Panc1 (cell line): ENCODE measurements at regions not wholly inside any gene's neighbourhood (a gene's known extent, or its start where the extent isn't known, plus 50 kb on each side); places are given as distances from the start of the nearest gene placed in this dataset.

ENCODE experiments used
- ATAC-seq: fragments of 200-7000 bp; cut with Tn5 transposase; 2 replicates; pipeline ENCODE4 v1.9.1; 2020; ENCODE audit warnings: mild to moderate bottlenecking, moderate library complexity
- BruUV-seq: library from RNA; stranded (reverse); fragments of 400-500 nt; replicated peaks from 2 replicates; lab custom pipeline; 2021; lab: Mats Ljungman, UMichigan
- CTCF ChIA-PET: fragments of 300-600 bp; sonication (Branson Sonifier 250); formaldehyde crosslinking; loops from one replicate; lab custom pipeline; 2022; ENCODE audit warnings: antibody characterized with exemption; lab: Charles Lee
- POLR2A ChIA-PET: fragments of 300-600 bp; sonication (Branson Sonifier 250); formaldehyde crosslinking; loops from one replicate; lab custom pipeline; 2022; ENCODE audit warnings: antibody characterized with exemption; lab: Charles Lee
- DNase-seq: peaks from one replicate; pipeline ENCODE4 v3.0.0-alpha.2; 2010; ENCODE audit warnings: low read depth, low spot score
- H3K27ac ChIP-seq: 2 replicates; pipeline ENCODE4 v1.5.1; 2011; ENCODE audit warnings: mild to moderate bottlenecking, low read length, inconsistent platforms
- H3K27me3 ChIP-seq: fragments of 200-500 bp; sonication (Bioruptor generic); 2 replicates; pipeline ENCODE4 v1.6.0; 2014; ENCODE audit warnings: low read length, inconsistent platforms; ENCODE audit not compliant: control insufficient read depth, insufficient read depth
- H3K36me3 ChIP-seq: fragments of 200-500 bp; sonication (Bioruptor generic); 2 replicates; pipeline ENCODE4 v1.5.1; 2014; ENCODE audit warnings: inconsistent platforms, mild to moderate bottlenecking, low read length, moderate library complexity; ENCODE audit not compliant: control insufficient read depth, insufficient read depth
- H3K4me1 ChIP-seq: 2 replicates; pipeline ENCODE4 v1.5.1; 2011; ENCODE audit warnings: inconsistent platforms, mild to moderate bottlenecking, low read length, moderate library complexity; ENCODE audit not compliant: control insufficient read depth, insufficient read depth
- H3K4me3 ChIP-seq, 2 experiments: 2 replicates each; pipeline ENCODE4 v1.5.1; 2011 to 2012; ENCODE audit warnings: low read depth in 2 of 2, low read length in 2 of 2, mild to moderate bottlenecking in 2 of 2, inconsistent platforms in 1 of 2, moderate library complexity in 1 of 2
- H3K9me3 ChIP-seq: fragments of 200-500 bp; sonication (Bioruptor generic); 2 replicates; pipeline ENCODE4 v1.5.1; 2014; ENCODE audit warnings: low read depth, mild to moderate bottlenecking, inconsistent platforms, low read length, moderate library complexity; ENCODE audit not compliant: control insufficient read depth, insufficient read depth
- POLR2AphosphoS5 ChIP-seq: IDR thresholded peaks from 2 replicates; pipeline ENCODE4 v1.6.1; 2012; ENCODE audit warnings: mild to moderate bottlenecking, low read depth, low read length, moderate library complexity
- SIN3A ChIP-seq: IDR thresholded peaks from 2 replicates; pipeline ENCODE4 v1.6.1; 2012; ENCODE audit warnings: low read depth, mild to moderate bottlenecking, low read length, moderate library complexity, borderline replicate concordance; ENCODE audit not compliant: insufficient read depth
- TCF7L2 ChIP-seq: IDR thresholded peaks from 2 replicates; pipeline ENCODE4 v1.6.1; 2011; ENCODE audit warnings: mild to moderate bottlenecking, low read depth, low read length, inconsistent platforms
- in situ Hi-C: cut with HindIII; loops from 2 replicates; pipeline ENCODE4 v1.10.0; 2016; ENCODE audit warnings: low sequenced_read_pairs, low pct_unique_long_range_greater_than_20kb
- intact Hi-C: fragments of 100-400 bp; cut with micrococcal nuclease; formaldehyde crosslinking; loops from one replicate; pipeline ENCODE4 v1.10.0; 2022; ENCODE audit not compliant: unreplicated experiment
- TF ChIP-seq, protein P1 (sequence below), 2 experiments: IDR thresholded peaks; 2 replicates each; pipeline ENCODE4 v1.6.1; 2011 to 2012; ENCODE audit warnings: low read depth in 2 of 2, control low read depth in 1 of 2, low read length in 1 of 2, mild to moderate bottlenecking in 1 of 2, moderate library complexity in 1 of 2; ENCODE audit not compliant: insufficient read depth in 1 of 2
- TF ChIP-seq, protein P2 (sequence below): fragments of 450-650 bp; IDR thresholded peaks from 2 replicates; pipeline ENCODE4 v1.5.1; 2017; ENCODE audit warnings: mild to moderate bottlenecking

DNA sequence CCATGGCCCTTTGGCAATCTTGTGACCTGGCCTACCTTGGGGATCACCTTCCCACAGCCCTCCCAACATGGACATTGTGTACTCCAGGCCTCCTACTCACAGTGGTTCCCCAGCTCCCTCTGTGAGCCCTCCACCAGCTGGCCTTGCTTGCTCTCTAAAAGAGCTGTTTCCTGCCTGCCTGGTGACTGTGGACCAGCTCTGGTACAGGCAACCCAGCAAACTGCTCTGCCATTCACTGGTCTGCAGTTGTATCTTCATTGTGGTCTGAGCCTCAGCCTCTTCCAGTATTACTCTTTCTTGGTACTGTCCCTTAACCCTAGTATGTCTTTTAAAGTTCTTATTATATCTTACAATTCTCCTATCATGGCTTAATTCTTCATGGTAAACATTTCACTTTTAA, 236.2 kb downstream of the KTN1 start:
- Histone ChIP-seq H3K4me1 (no peaks in the 10 kb centered on the region), H3K27me3 (no peaks in the 10 kb centered on the region), H3K9me3 (no peaks in the 10 kb centered on the region), H3K4me3 (no peak overlapping the region), H3K27ac (no peak overlapping the region), H3K36me3 (no peaks in the 10 kb centered on the region)
- in situ Hi-C loops, result no loop called here
- BruUV-seq, result no TSS peak
- no peak for TF ChIP-seq POLR2AphosphoS5
- TF ChIP-seq, protein P1, sequence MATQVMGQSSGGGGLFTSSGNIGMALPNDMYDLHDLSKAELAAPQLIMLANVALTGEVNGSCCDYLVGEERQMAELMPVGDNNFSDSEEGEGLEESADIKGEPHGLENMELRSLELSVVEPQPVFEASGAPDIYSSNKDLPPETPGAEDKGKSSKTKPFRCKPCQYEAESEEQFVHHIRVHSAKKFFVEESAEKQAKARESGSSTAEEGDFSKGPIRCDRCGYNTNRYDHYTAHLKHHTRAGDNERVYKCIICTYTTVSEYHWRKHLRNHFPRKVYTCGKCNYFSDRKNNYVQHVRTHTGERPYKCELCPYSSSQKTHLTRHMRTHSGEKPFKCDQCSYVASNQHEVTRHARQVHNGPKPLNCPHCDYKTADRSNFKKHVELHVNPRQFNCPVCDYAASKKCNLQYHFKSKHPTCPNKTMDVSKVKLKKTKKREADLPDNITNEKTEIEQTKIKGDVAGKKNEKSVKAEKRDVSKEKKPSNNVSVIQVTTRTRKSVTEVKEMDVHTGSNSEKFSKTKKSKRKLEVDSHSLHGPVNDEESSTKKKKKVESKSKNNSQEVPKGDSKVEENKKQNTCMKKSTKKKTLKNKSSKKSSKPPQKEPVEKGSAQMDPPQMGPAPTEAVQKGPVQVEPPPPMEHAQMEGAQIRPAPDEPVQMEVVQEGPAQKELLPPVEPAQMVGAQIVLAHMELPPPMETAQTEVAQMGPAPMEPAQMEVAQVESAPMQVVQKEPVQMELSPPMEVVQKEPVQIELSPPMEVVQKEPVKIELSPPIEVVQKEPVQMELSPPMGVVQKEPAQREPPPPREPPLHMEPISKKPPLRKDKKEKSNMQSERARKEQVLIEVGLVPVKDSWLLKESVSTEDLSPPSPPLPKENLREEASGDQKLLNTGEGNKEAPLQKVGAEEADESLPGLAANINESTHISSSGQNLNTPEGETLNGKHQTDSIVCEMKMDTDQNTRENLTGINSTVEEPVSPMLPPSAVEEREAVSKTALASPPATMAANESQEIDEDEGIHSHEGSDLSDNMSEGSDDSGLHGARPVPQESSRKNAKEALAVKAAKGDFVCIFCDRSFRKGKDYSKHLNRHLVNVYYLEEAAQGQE (IDR thresholded peaks at IDR 0.05; ENCODE audit: insufficient read depth in 1 of 2, low read depth in 2 of 2, low read length in 1 of 2), result no peak
- TF ChIP-seq, protein P2, sequence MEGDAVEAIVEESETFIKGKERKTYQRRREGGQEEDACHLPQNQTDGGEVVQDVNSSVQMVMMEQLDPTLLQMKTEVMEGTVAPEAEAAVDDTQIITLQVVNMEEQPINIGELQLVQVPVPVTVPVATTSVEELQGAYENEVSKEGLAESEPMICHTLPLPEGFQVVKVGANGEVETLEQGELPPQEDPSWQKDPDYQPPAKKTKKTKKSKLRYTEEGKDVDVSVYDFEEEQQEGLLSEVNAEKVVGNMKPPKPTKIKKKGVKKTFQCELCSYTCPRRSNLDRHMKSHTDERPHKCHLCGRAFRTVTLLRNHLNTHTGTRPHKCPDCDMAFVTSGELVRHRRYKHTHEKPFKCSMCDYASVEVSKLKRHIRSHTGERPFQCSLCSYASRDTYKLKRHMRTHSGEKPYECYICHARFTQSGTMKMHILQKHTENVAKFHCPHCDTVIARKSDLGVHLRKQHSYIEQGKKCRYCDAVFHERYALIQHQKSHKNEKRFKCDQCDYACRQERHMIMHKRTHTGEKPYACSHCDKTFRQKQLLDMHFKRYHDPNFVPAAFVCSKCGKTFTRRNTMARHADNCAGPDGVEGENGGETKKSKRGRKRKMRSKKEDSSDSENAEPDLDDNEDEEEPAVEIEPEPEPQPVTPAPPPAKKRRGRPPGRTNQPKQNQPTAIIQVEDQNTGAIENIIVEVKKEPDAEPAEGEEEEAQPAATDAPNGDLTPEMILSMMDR, result no peak
- no peak for TF ChIP-seq TCF7L2
- no peak for TF ChIP-seq SIN3A
- CTCF ChIA-PET, result no interaction called here
- intact Hi-C loops, result no loop called here
- POLR2A ChIA-PET, result no interaction called here
- no peak for ATAC-seq
- no peak for DNase-seq

DNA sequence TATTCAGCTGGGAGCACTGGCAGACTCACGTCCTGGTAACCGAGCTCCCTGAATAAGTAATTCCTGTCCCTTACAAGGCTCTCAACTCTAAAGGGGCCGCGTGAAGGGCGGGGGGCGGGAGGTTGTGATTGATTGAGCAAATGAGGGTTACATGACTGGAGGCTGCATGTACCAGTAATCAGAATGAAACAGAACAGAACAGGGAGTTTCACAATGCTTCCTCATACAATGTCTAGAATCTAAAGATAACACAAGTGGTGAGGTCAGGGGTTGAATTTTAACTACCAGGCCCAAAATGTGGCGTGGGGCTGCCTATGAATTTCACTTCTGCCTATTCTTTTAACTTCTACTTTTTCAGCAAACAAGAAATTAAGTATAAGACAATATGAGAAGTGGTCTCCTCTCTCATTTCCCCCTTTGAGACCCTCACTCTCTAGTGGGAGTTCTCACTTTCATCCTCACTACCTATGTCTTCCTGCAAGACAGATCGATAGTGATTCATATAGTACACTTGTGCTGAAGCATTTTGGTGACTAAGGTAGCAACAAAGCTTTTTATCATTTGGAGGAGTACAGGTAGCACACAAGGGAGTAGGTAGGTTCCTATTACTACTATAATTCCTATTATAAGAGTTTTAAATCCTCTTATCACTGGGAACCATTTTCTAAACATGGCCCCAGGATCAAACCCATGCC, 239.8 kb downstream of the KTN1 start:
- Histone ChIP-seq H3K4me3 (no peak overlapping the region), H3K27ac (no peak overlapping the region), H3K27me3 (no peaks in the 10 kb centered on the region; the same call in 1 of the 2 replicates), H3K4me1 (no peaks in the 10 kb centered on the region), H3K36me3 (no peaks in the 10 kb centered on the region), H3K9me3 (no peaks in the 10 kb centered on the region)
- TF ChIP-seq POLR2AphosphoS5, result no peak
- TF ChIP-seq, protein P2, result no peak
- no peak for TF ChIP-seq TCF7L2
- TF ChIP-seq, protein P1 (IDR thresholded peaks at IDR 0.05; ENCODE audit: insufficient read depth in 1 of 2, low read depth in 2 of 2, low read length in 1 of 2), result no peak
- TF ChIP-seq SIN3A, result no peak
- in situ Hi-C loops (no loop called here), intact Hi-C loops (no loop called here)
- ChIA-PET CTCF (no interaction called here), POLR2A (no interaction called here)
- ATAC-seq, result no peak
- BruUV-seq, result no TSS peak
- DNase-seq, result no peak
